NCI-H345 treated with DMSO at 0.1 percent for 48 hours (cell line): ENCODE measurements at regions not wholly inside any gene's neighbourhood (a gene's known extent, or its start where the extent isn't known, plus 50 kb on each side); places are given as distances from the start of the nearest gene placed in this dataset.

Experiments
- DNase-seq: peaks from one replicate; lab custom pipeline; 2025; ENCODE audit not compliant: unreplicated experiment; lab: John Stamatoyannopoulos, UW

GRCh38 chr11:23233075-23233474 is 372.8 kb upstream of the CCDC179 start:
- DNase-seq = no peak

GRCh38 chr11:23236826-23237555 is 376.7 kb upstream of the CCDC179 start:
- no peak for DNase-seq

- no peak for DNase-seq
Observed at GRCh38 chr11:23252426-23252825, 392.2 kb upstream of the CCDC179 start.

GRCh38 chr11:23257088-23257487 is 396.8 kb upstream of the CCDC179 start:
- DNase-seq = no peak

GRCh38 chr11:23257556-23257955 is 397.3 kb upstream of the CCDC179 start:
- no peak for DNase-seq

GRCh38 chr11:23263466-23263865 is 403.2 kb upstream of the CCDC179 start:
- DNase-seq = no peak

GRCh38 chr11:23272095-23272494 is 411.8 kb upstream of the CCDC179 start:
- DNase-seq = no peak

- no peak for DNase-seq
Observed at GRCh38 chr11:23278121-23278520, 417.8 kb upstream of the CCDC179 start.

GRCh38 chr11:23280088-23280487 is 419.8 kb upstream of the CCDC179 start:
- DNase-seq = no peak

- DNase-seq = no peak
Observed at GRCh38 chr11:23283666-23284065, 423.4 kb upstream of the CCDC179 start.

- no peak for DNase-seq
Observed at GRCh38 chr11:23284631-23285030, 424.4 kb upstream of the CCDC179 start.

- DNase-seq = no peak
Observed at GRCh38 chr11:23288003-23288783, 427.9 kb upstream of the CCDC179 start.

- DNase-seq = no peak
Observed at GRCh38 chr11:23295241-23295640, 435.0 kb upstream of the CCDC179 start.

- no peak for DNase-seq
Observed at GRCh38 chr11:23308041-23308440, 447.8 kb upstream of the CCDC179 start.

GRCh38 chr11:23310276-23310675 is 450.0 kb upstream of the CCDC179 start:
- no peak for DNase-seq

- DNase-seq = no peak
Observed at GRCh38 chr11:23311986-23312940, 452.0 kb upstream of the CCDC179 start.

- no peak for DNase-seq
Observed at GRCh38 chr11:23313001-23313400, 452.7 kb upstream of the CCDC179 start.

- DNase-seq = no peak
Observed at GRCh38 chr11:23314162-23314561, 453.9 kb upstream of the CCDC179 start.

- DNase-seq = no peak
Observed at GRCh38 chr11:23315286-23315685, 455.0 kb upstream of the CCDC179 start.

GRCh38 chr11:23317816-23318215 is 457.5 kb upstream of the CCDC179 start:
- no peak for DNase-seq

GRCh38 chr11:23318670-23319069 is 458.4 kb upstream of the CCDC179 start:
- DNase-seq = no peak
